ENCODE measurements at regions not wholly inside any gene's neighbourhood (a gene's known extent, or its start where the extent isn't known, plus 50 kb on each side); places are given as distances from the start of the nearest gene placed in this dataset.

GRCh38 chr2:220166616-220167015, 539.2 kb downstream of the SLC4A3 start:
- no peak for DNase-seq

DNA sequence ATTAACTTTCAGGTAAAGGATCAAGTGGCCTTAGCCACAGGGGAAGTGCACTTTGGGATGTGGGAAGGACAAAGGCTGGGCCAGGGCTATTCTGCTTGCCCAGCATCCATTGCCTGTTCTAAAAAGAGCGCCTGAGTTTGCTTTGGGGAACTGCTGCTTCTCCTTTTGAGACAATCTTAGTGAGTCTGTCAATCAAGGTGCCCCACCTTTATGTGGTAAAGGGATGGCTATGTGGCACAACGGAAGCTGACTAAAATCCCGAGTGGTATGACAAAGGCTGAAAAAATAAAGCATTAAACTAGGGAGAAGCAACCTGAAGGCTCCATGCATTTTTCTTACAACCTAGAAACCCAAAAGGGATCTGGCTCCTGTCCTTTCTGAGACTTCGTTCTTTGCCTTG, 540.5 kb downstream of the SLC4A3 start:
- no peak for DNase-seq

GRCh38 chr2:220168891-220169546, 541.6 kb downstream of the SLC4A3 start:
- no peak for DNase-seq

- DNase-seq: no peak
Observed at GRCh38 chr2:220174826-220175225, 547.4 kb downstream of the SLC4A3 start.

DNA sequence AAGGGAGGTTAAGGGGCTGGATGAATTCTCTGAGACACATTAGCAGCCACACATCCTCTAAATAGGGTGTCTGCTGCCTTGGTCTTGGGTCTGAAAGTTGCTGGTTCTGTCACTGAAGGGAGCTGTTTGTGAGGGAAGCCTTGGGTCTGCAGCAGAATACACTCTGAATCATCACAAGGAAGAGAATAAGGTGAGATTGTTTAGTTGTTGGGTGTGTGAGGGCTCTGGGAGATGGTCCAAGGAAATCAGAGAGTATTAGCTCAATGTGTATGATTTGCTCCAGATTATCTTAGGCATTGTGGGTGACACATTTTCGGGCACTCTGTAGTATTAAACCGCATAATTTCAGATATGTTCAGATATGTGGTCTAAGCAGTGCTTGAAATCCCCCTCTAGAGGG, 548.5 kb downstream of the SLC4A3 start:
- no peak for DNase-seq

- no peak for DNase-seq
Observed at GRCh38 chr2:220178991-220179695, 551.7 kb downstream of the SLC4A3 start.

DNA sequence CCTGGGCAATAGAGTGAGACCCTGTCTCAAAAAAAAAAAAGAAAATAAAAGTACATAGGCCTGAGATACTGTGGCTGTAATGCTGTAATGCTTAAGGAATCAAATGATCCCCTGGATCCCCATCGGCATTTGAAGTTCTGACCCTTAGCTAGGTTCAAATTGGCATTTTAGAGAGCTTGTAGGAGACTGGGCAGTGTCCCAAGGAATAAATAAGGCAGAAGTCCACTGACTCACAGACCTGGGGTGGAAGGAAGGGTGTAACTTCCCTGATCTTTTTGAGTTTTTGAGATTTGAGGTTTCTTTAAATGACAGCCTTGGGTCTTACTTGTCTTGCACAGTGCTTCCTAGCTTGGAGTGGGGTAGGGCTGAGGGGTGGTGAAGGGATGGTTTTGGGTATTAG, 553.7 kb downstream of the SLC4A3 start:
- no peak for DNase-seq

DNA sequence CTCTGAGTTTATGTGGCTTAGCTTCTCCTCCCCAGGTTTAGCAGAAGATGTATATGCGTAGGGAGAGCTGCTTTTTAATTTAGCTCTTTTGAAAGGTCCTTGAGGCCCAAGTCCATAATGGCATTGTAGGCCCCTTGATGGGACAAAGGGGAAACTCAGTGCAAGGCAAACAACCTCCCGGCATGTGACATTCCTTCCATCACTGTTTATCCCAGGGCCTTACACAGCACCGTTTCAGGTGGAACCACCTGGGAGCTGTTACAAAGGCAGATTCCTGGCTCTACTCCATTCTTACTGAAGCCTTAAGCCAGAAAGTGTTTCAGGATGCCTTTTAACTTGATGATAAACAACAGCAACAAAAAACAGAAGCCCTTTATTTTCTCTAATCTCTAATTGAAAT, 555.4 kb downstream of the SLC4A3 start:
- DNase-seq: no peak

GRCh38 chr2:220185766-220186305, 558.4 kb downstream of the SLC4A3 start:
- no peak for DNase-seq

GRCh38 chr2:220188031-220188430, 560.6 kb downstream of the SLC4A3 start:
- no peak for DNase-seq

DNA sequence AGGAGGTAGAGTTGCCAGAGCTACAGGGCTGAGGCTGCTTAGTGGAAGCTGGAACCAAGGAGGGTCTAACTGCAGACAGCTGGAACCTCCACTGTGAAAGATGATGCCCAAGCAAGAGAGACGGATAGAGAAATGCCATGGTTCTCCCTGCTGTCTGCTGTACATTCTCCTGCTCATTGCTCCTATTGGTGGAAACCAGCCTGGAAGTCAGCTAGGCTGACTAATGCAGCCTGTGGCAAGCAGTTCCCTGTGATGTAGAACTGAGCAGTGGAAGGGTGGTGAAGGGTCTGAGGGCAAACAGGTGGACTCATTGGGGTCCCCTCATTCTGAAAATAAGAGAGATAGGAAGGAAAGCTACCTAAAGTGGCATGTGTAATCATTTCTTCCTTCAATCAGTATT, 563.6 kb downstream of the SLC4A3 start:
- no peak for DNase-seq

DNA sequence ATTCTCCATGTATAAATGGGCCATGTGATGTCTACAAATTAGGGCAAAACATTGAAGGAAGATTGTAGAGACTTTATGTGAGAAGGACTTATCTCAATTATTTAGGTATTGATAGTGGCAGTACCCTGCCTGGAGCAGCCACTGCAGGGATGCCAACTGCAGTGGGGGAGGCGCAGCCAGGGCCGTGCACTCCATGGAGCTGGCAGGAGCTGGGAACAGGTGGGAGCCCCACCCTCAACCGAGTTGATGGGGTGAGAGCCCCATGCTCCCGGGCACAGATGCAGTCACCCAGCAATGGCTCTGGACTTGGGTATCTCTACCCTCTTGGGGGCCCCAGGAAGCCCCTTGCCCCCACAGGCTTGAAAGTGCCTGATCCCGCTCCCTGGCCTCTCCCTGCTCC, 564.3 kb downstream of the SLC4A3 start:
- DNase-seq: no peak

DNA sequence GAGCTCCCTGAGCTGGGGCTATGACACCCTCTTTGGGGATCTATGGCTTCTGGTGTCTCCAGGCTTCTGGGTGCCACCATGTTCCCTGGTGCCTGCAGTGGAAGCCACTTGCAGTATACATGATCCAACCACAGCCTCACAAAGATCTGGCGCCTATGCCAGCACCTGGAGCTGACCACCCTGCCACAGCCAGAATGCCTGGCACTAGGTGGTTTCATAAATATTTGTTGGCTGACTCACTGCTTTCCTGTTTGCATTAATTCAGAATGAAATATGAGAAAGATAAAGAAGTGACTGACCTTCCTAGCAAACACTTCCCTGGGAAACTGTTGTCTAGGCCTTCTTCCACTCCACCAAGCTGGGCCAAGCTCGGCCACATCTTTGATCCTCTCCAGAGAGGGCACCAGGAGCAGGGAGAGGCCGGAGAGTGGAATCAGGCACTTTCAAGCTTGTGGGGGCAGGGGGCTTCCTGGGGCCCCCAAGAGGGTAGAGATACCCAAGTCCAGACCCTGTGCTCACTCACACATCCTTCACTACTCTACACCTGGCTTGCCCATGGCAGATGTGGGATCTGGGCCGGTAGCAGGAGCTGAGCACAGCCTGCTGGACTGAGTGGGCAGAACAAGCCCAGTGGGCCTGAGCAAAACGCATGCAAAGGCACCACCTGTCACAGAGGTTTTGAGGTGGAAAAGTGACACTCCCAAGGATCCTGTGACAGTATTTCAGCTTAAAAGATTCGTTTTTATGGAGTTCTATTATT, 565.7 kb downstream of the SLC4A3 start:
- DNase-seq: no peak

- no peak for DNase-seq
Observed at GRCh38 chr2:220194630-220195584, 567.5 kb downstream of the SLC4A3 start.

DNA sequence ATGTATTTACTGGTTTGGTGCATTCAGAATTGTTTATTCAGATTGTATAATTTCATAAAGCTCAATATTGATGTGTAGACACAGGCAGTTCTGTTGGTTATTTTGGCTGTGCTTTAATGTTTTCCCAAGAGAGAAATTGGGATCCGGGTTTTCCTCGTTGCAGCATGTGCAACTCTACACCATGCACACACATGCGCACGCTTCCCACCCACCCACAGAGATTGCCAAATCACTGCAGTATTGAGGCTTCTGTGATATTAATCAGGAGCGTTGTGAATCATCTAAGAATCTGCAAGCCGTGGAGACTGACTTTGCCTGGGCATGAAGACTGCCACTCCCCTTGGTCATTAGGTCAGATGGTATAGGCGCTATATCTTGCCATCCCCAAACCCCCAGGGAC, 571.5 kb downstream of the SLC4A3 start:
- no peak for DNase-seq

GRCh38 chr2:220202066-220202465, 574.6 kb downstream of the SLC4A3 start:
- no peak for DNase-seq

- DNase-seq: no peak
Observed at GRCh38 chr2:220209093-220209492, 581.7 kb downstream of the SLC4A3 start.

DNA sequence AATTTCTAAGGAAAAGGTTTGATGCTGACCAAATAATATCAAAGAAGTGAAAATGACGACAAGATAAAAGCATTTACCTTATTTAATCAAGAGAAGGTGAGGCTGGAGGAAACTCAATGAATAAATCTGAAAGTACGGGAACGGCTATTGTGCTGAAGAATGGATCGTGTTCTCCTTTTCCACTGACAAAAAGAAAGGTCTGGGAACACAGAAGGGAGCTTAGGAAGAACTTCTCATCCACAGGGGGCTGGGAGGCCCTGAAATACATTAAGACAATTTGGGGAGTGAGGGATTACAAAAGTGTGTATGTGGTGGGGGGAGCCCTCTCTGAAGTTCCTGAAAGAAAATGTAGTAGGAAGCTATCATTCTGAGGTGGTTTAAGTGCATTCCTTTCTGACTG, 582.3 kb downstream of the SLC4A3 start:
- no peak for DNase-seq

DNA sequence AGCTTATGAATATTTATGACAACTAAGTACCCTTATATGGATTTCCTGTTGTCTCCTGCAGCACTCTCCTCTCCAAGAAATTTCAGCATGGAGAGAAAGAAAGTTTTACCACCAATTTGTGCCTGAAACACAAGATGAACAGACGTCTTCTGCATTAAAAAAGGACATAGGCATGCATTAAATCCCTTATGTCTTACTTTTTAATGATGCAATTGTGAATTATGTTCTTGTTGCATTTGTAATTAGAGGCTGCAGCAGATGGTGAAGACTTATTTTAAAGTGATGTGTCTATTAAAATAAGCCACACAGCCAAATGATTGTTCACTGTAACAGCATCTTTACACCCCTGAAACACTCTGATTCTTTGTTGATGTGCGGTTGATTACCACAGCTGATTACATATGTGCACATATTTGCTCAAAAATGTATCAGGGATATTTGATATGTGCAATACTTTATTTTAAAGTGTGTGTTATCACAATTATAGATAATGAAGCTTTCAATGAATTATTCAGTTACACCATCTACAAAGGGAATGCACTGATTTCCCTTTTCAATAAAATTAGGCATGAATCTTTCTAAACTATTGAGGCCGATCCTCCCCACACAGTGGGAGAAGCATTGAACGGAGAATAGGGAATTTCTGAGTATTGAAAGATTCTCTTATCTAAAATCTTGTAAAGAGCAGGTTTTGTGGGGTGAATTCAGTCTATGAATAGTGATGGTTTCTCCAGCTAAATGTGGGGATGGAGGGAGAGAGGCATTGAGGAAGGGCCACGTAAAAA, 585.1 kb downstream of the SLC4A3 start:
- DNase-seq: no peak

DNA sequence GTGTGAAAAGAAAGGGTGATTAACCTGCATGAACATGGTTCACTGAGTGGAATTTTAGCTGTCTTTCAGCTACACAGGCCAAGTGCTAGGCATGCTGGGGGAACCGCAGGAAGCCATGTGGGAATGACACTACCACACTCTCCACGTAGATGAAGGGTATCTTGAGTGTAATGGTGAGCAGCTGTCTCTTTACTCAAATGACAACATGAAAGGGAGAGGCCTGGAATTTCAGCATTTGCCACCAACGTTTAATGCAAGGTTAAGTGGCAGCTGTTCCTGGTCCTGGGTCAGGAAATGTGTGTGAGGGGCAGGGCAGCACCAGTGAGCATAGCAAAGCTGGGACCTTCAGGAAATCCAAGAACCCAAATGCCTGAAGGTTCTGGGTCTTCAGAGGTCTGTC, 588.4 kb downstream of the SLC4A3 start:
- no peak for DNase-seq

DNA sequence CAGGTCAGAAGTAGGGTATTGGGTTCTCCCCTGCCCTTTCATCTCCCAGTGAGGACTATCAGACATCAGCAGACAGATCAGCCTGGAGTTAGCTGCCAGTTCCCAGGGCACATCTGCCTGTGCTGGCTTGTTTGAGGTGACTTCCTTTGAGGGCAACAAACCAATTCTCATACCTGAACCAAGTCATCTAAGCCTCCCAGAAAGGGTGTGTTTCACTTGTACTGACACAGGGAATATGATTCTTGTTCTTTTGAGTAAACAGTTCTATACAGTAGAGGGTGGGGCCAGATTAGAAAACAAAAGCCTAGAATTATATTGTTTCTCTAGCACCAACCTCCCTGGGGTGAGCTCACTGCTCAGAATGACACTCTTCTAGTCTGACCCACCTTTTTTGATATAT, 591.9 kb downstream of the SLC4A3 start:
- no peak for DNase-seq

Data from renal pelvis (tissue), 1 donor.